ENCODE measurements at regions not wholly inside any gene's neighbourhood (a gene's known extent, or its start where the extent isn't known, plus 50 kb on each side); places are given as distances from the start of the nearest gene placed in this dataset.

DNA sequence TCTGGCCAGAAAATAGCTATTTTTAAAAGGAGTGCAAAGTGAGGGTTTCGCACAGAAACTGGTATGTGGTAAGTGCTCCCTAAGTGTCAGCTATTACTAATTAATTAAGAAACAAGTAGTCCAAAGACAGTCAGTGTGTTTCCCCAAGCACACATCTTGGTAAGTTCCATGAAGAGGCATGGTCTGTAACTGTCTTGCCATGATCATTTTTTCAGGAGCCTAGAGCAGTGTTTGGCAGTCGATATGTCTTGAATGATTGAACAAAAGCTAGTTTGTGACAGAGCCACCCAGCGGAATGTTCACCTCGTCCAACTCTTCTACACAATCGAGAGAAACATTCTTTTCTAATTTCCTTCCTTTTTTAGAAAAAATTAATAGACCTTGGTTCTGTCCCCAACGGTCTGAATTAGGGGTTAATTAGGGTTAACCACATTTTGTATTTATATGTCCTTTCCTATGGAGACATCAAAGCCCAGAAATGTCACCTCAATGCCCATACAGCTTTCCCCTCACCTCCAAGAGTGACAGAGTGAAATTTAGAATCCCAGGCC is 57.6 kb upstream of the FTH1 start:
- H3K9me3 ChIP-seq: peaks cover 0 to 8% (median 0%) of the 10 kb centered on the region in 3 donors
- H3K4me3 ChIP-seq: no peak overlapping the region
- no peak for TF ChIP-seq POLR2A (IDR thresholded peaks at IDR 0.05)
- no peak for TF ChIP-seq CTCF (IDR thresholded peaks at IDR 0.05)
- no peaks in the 10 kb centered on the region for H3K36me3 ChIP-seq (replicated peaks in 1 of 2; ENCODE audit: insufficient read depth in 1 of 2, low read depth in 2 of 2)
- ATAC-seq (no peak), DNase-seq (no peak)
- no peaks in the 10 kb centered on the region for H3K27me3 ChIP-seq
- intact Hi-C loops (cut with DNase I): no loop called here
- WGBS, 2 donors: 53 to 63% methylated on average over 6 of the region's 6 CpGs
- H3K4me1 ChIP-seq: peaks cover 11% of the 10 kb centered on the region
- H3K27ac ChIP-seq: peak overlapping the region in 3 of 4 donors; percentile 19 to 76 (median 72)

DNA sequence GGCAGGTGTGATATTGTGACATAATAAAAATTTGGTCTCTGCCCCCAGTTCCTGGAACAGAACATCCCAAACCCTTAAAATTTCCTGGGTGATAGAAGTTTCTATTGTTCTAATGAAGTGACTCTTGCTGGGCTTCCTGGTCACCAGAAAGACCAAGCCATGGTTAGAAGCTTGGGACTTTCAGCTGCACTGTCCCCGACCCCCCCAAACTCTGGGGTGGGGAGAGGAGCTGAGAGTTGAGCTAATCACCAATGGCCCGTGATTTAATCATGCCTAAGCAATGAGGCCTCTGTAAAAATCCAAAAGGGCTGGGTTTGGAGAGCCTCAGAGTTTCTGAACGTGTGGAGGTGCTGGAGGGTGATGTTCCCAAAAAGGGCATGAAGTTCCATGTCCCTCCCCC is 54.8 kb upstream of the FTH1 start:
- Histone ChIP-seq H3K36me3 (replicated peaks in 1 of 2; ENCODE audit: insufficient read depth in 1 of 2, low read depth in 2 of 2) (no peaks in the 10 kb centered on the region), H3K9me3 (peaks cover 0 to 8% (median 0%) of the 10 kb centered on the region in 3 donors), H3K27me3 (no peaks in the 10 kb centered on the region), H3K27ac (no peak overlapping the region), H3K4me3 (no peak overlapping the region), H3K4me1 (peaks cover 11% of the 10 kb centered on the region)
- 57 to 76% methylated on average over 3 of the region's 3 CpGs for WGBS, 2 donors
- intact Hi-C loops (cut with DNase I): no loop called here
- TF ChIP-seq POLR2A (IDR thresholded peaks at IDR 0.05) (no peak), CTCF (IDR thresholded peaks at IDR 0.05) (no peak)
- ATAC-seq (no peak), DNase-seq (no peak)

DNA sequence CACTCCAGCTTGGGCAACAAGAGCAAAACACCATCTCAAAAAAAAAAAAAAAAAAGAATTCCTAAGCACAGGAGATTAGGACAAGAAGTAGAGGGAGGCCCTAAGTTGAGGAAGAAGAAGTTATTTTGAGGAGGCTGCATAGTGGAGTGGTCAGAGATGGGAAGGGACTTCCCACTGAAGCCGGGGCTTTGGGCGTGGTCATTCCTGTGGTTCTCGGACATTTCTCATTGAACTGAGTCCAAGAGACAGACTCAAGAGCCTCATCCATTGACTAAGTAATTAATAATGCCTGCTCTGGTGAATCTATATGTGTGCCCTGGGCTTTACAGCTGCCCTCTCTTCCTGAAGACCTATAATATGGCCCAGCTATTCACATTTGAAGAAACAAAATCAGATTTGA is 53.2 kb upstream of the FTH1 start:
- H3K27ac ChIP-seq: no peak overlapping the region

GRCh38 chr11:62018981-62019664 is 51.7 kb upstream of the FTH1 start:
- no peak overlapping the region for H3K4me3 ChIP-seq
- 87 to 100% methylated on average over 2 of the region's 2 CpGs for WGBS, 2 donors
- TF ChIP-seq CTCF (IDR thresholded peaks at IDR 0.05) (no peak), POLR2A (IDR thresholded peaks at IDR 0.05) (no peak)
- peaks cover 0 to 8% (median 0%) of the 10 kb centered on the region in 3 donors for H3K9me3 ChIP-seq
- H3K27ac ChIP-seq: no peak overlapping the region
- DNase-seq (no peak), ATAC-seq (no peak)
- no peaks in the 10 kb centered on the region for H3K4me1 ChIP-seq
- H3K27me3 ChIP-seq: no peaks in the 10 kb centered on the region
- intact Hi-C loops (cut with DNase I): no loop called here
- H3K36me3 ChIP-seq (replicated peaks in 1 of 2; ENCODE audit: insufficient read depth in 1 of 2, low read depth in 2 of 2): no peaks in the 10 kb centered on the region

More for the DNA sequence above, 53.2 kb upstream of the FTH1 start:
- H3K27me3 ChIP-seq: no peaks in the 10 kb centered on the region
- H3K36me3 ChIP-seq (replicated peaks in 1 of 2; ENCODE audit: insufficient read depth in 1 of 2, low read depth in 2 of 2): no peaks in the 10 kb centered on the region
- H3K4me1 ChIP-seq: peaks cover 7% of the 10 kb centered on the region
- 76 to 94% methylated on average over 3 of the region's 3 CpGs for WGBS, 2 donors
- H3K9me3 ChIP-seq: peaks cover 0 to 8% (median 0%) of the 10 kb centered on the region in 3 donors
- no peak for TF ChIP-seq POLR2A (IDR thresholded peaks at IDR 0.05)
- no peak for TF ChIP-seq CTCF (IDR thresholded peaks at IDR 0.05)
- intact Hi-C loops (cut with DNase I): no loop called here
- DNase-seq (no peak), ATAC-seq (no peak)
- no peak overlapping the region for H3K4me3 ChIP-seq

All from body of pancreas (tissue), 4 donors.